Sigmoid colon (tissue), 6 donors: ENCODE measurements at regions not wholly inside any gene's neighbourhood (a gene's known extent, or its start where the extent isn't known, plus 50 kb on each side); places are given as distances from the start of the nearest gene placed in this dataset.

Experiments
- DNase-seq: peaks from one replicate; pipeline ENCODE4 v3.0.0-alpha.2; 2019
- H3K27ac ChIP-seq, 4 donors: fragments of 200-600 bp; sonication (generic); one replicate each; pipeline ENCODE4 v1.5.1; 2016 to 2019; ENCODE audit warnings: mild to moderate bottlenecking in 1 of 4
- H3K27me3 ChIP-seq, 3 donors: fragments of 200-600 bp; sonication (generic); one replicate each; pipeline ENCODE4 v1.5.1; 2019; ENCODE audit warnings: mild to moderate bottlenecking in 1 of 3
- H3K36me3 ChIP-seq, 4 donors: fragments of 200-600 bp; sonication (generic); one replicate each; pipeline ENCODE4 v1.5.1; 2016 to 2019
- H3K4me1 ChIP-seq, 4 donors: fragments of 200-600 bp; sonication (generic); one replicate each; pipeline ENCODE4 v1.5.1; 2017 to 2019
- H3K4me3 ChIP-seq, 4 donors: fragments of 200-600 bp; sonication (generic); one replicate each; pipeline ENCODE4 v1.5.1; 2017 to 2019; ENCODE audit warnings: mild to moderate bottlenecking in 2 of 4, moderate library complexity in 1 of 4
- H3K9me3 ChIP-seq, 4 donors: fragments of 200-600 bp in 3 of 4; sonication (generic) in 3 of 4; one replicate each; pipeline versions ENCODE4 v1.5.1 to v1.6.1; 2013 to 2019
- EP300 ChIP-seq, 4 donors: sonication (generic); formaldehyde crosslinking; IDR thresholded peaks; one replicate each; pipeline ENCODE4 v1.6.1; 2017; ENCODE audit warnings: antibody characterized with exemption in 4 of 4
- POLR2A ChIP-seq, 2 donors: fragments of 450-650 bp; IDR thresholded peaks; one replicate each; pipeline ENCODE4 v1.6.1; 2016; ENCODE audit warnings: antibody characterized with exemption in 2 of 2, mild to moderate bottlenecking in 2 of 2, moderate library complexity in 2 of 2
- POLR2AphosphoS5 ChIP-seq, 4 donors: sonication (generic); formaldehyde crosslinking; IDR thresholded peaks; one replicate each; pipeline ENCODE4 v1.6.1; 2017; ENCODE audit warnings: antibody characterized with exemption in 4 of 4
- WGBS, 2 donors: extraction: QIAGEN DNeasy Blood & Tissue Kit; methylation state at CpG; one replicate each; pipeline ENCODE4 v1.1.7; 2013; 5-methylcytosine and 5-hydroxymethylcytosine counted together
- intact Hi-C: fragments of 100-400 bp; cut with DNase I; formaldehyde crosslinking; loops from one replicate; pipeline ENCODE4 v1.15.1; 2023
- TF ChIP-seq, protein P1 (sequence below), 4 experiments: fragments of 450-650 bp in 3 of 4; fragments of 200-600 bp in 1 of 4; IDR thresholded peaks; one replicate each; pipeline ENCODE4 v1.5.1; 2016 to 2019; ENCODE audit warnings: antibody characterized with exemption in 4 of 4, mild to moderate bottlenecking in 3 of 4, moderate library complexity in 2 of 4
- donor health status: healthy with polysubstance abuse.
- donor health status: healthy.

GRCh38 chr10:130708465-130709070 is 572.4 kb downstream of the GLRX3 start:
- H3K4me3 ChIP-seq = no peak overlapping the region
- 90 to 91% methylated on average over 18 of the region's 18 CpGs for WGBS, 2 donors
- TF ChIP-seq POLR2AphosphoS5 (IDR thresholded peaks at IDR 0.05) (no peak), EP300 (IDR thresholded peaks at IDR 0.05) (no peak)
- H3K9me3 ChIP-seq = no peaks in the 10 kb centered on the region
- H3K27me3 ChIP-seq = peaks cover 0 to 8% (median 0%) of the 10 kb centered on the region in 3 donors
- no peak for DNase-seq
- intact Hi-C loops = no loop called here
- H3K27ac ChIP-seq = no peak overlapping the region
- H3K4me1 ChIP-seq = no peaks in the 10 kb centered on the region
- no peaks in the 10 kb centered on the region for H3K36me3 ChIP-seq

- WGBS, 2 donors = 53 to 71% methylated on average over 2 of the region's 2 CpGs
- intact Hi-C loops = no loop called here
These were observed 573.2 kb downstream of the GLRX3 start for GRCh38 chr10:130709415-130709814.

DNA sequence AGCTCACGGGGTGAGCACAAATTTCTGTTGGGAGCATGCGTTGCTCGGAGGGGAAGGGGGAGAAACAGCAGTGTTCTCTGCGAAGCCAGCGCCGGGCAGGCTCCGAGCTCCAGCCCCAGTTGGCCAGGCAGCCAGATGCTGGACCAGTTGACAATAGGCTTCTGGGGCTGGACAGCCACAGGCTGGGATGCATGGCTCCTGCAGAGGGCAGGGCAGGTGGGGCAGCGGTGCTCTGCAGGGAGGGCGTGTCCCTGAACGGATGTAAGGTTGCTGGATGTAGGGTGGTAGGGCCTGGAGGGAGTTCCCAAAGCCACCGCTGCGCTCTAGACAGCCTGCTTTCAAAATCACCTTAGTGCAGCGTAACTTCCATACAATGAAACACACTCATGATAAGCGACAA is 574.9 kb downstream of the GLRX3 start:
- H3K4me3 ChIP-seq = no peak overlapping the region
- DNase-seq = no peak
- H3K36me3 ChIP-seq = no peaks in the 10 kb centered on the region
- 77 to 80% methylated on average over 14 of the region's 14 CpGs for WGBS, 2 donors
- H3K4me1 ChIP-seq = no peaks in the 10 kb centered on the region
- H3K9me3 ChIP-seq = no peaks in the 10 kb centered on the region
- intact Hi-C loops = no loop called here
- TF ChIP-seq, protein P1, sequence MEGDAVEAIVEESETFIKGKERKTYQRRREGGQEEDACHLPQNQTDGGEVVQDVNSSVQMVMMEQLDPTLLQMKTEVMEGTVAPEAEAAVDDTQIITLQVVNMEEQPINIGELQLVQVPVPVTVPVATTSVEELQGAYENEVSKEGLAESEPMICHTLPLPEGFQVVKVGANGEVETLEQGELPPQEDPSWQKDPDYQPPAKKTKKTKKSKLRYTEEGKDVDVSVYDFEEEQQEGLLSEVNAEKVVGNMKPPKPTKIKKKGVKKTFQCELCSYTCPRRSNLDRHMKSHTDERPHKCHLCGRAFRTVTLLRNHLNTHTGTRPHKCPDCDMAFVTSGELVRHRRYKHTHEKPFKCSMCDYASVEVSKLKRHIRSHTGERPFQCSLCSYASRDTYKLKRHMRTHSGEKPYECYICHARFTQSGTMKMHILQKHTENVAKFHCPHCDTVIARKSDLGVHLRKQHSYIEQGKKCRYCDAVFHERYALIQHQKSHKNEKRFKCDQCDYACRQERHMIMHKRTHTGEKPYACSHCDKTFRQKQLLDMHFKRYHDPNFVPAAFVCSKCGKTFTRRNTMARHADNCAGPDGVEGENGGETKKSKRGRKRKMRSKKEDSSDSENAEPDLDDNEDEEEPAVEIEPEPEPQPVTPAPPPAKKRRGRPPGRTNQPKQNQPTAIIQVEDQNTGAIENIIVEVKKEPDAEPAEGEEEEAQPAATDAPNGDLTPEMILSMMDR (IDR thresholded peaks at IDR 0.05) = no peak
- TF ChIP-seq EP300 (IDR thresholded peaks at IDR 0.05) = no peak
- TF ChIP-seq POLR2AphosphoS5 (IDR thresholded peaks at IDR 0.05) = no peak
- TF ChIP-seq POLR2A (IDR thresholded peaks at IDR 0.05) = no peak
- H3K27me3 ChIP-seq = no peaks in the 10 kb centered on the region
- no peak overlapping the region for H3K27ac ChIP-seq

More at GRCh38 chr10:130709415-130709814, 573.2 kb downstream of the GLRX3 start:
- H3K27ac ChIP-seq = no peak overlapping the region
- peaks cover 0 to 6% (median 0%) of the 10 kb centered on the region in 3 donors for H3K27me3 ChIP-seq
- no peaks in the 10 kb centered on the region for H3K4me1 ChIP-seq
- H3K36me3 ChIP-seq = no peaks in the 10 kb centered on the region
- H3K9me3 ChIP-seq = no peaks in the 10 kb centered on the region
- H3K4me3 ChIP-seq = no peak overlapping the region
- no peak for DNase-seq
- TF ChIP-seq POLR2AphosphoS5 (IDR thresholded peaks at IDR 0.05) (no peak), EP300 (IDR thresholded peaks at IDR 0.05) (no peak), POLR2A (IDR thresholded peaks at IDR 0.05) (no peak)
- TF ChIP-seq, protein P1 (IDR thresholded peaks at IDR 0.05) = no peak

DNA sequence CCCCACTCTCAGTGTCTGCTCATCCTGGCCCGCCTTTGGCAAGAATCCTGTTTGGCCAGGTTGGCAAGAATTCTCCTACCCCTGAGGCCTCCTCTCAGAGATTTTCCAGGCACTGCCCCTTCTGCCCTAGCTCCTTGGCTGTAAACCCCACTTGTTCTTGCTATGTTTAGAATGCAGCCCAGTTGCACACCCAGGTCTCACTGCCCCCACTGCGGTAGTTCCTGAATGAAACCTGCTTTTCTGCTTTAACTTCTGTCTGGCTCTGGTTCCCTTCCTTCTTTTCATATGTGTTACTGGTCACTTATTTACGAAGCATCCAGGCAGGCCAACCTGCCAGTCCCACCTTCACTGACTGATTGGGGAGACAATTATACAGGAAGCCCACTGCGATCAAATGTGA is 576.9 kb downstream of the GLRX3 start:
- intact Hi-C loops = no loop called here
- no peak for TF ChIP-seq POLR2A (IDR thresholded peaks at IDR 0.05)
- TF ChIP-seq, protein P1 (IDR thresholded peaks at IDR 0.05) = no peak
- no peak for TF ChIP-seq EP300 (IDR thresholded peaks at IDR 0.05)
- no peak for TF ChIP-seq POLR2AphosphoS5 (IDR thresholded peaks at IDR 0.05)
- Histone ChIP-seq H3K27ac (no peak overlapping the region), H3K27me3 (no peaks in the 10 kb centered on the region), H3K4me3 (no peak overlapping the region), H3K9me3 (no peaks in the 10 kb centered on the region), H3K36me3 (no peaks in the 10 kb centered on the region), H3K4me1 (no peaks in the 10 kb centered on the region)
- 48 to 54% methylated on average over 4 of the region's 4 CpGs for WGBS, 2 donors
- no peak for DNase-seq

GRCh38 chr10:130713731-130714130 is 577.5 kb downstream of the GLRX3 start:
- 85 to 86% methylated on average over 8 of the region's 8 CpGs for WGBS, 2 donors
- no peaks in the 10 kb centered on the region for H3K27me3 ChIP-seq
- TF ChIP-seq POLR2A (IDR thresholded peaks at IDR 0.05) = no peak
- no peak for TF ChIP-seq EP300 (IDR thresholded peaks at IDR 0.05)
- no peak for TF ChIP-seq POLR2AphosphoS5 (IDR thresholded peaks at IDR 0.05)
- TF ChIP-seq, protein P1 (IDR thresholded peaks at IDR 0.05) = no peak
- H3K36me3 ChIP-seq = no peaks in the 10 kb centered on the region
- intact Hi-C loops = no loop called here
- no peaks in the 10 kb centered on the region for H3K4me1 ChIP-seq
- H3K27ac ChIP-seq = no peak overlapping the region
- no peaks in the 10 kb centered on the region for H3K9me3 ChIP-seq
- no peak for DNase-seq
- no peak overlapping the region for H3K4me3 ChIP-seq
